IMR-90 (cell line): ENCODE measurements at regions not wholly inside any gene's neighbourhood (a gene's known extent, or its start where the extent isn't known, plus 50 kb on each side); places are given as distances from the start of the nearest gene placed in this dataset.

ENCODE experiments used
- ATAC-seq: fragments of 200-7000 bp; cut with Tn5 transposase; 2 replicates; pipeline ENCODE4 v1.9.1; 2020; ENCODE audit warnings: low read depth, mild to moderate bottlenecking, moderate library complexity
- BruUV-seq: library from RNA; stranded (reverse); fragments of 400-500 nt; replicated peaks from 2 replicates; lab custom pipeline; 2021; lab: Mats Ljungman, UMichigan
- CTCF ChIA-PET: fragments of 300-600 bp; formaldehyde crosslinking; extraction: SDS; loops from one replicate; lab custom pipeline; 2021; ENCODE audit warnings: antibody characterized with exemption; lab: Yijun Ruan, JAX
- POLR2A ChIA-PET: fragments of 300-600 bp; sonication (Branson Sonifier 250); formaldehyde crosslinking; loops from one replicate; lab custom pipeline; 2022; ENCODE audit warnings: antibody characterized with exemption; ENCODE audit not compliant: unreplicated experiment; lab: Charles Lee
- DNase-seq: peaks from one replicate; pipeline ENCODE4 v3.0.0; 2013
- H2AFZ ChIP-seq: replicated peaks from 2 replicates; pipeline ENCODE3; 2013; ENCODE audit warnings: low read length, mild to moderate bottlenecking; ENCODE audit not compliant: poor library complexity
- H2AK5ac ChIP-seq: 2 replicates; pipeline ENCODE4 v1.6.1; 2013; ENCODE audit warnings: low read depth, low read length, inconsistent platforms
- H2AK9ac ChIP-seq: replicated peaks from 2 replicates; pipeline ENCODE3; 2013; ENCODE audit warnings: mild to moderate bottlenecking, low read depth, low read length, moderate library complexity; ENCODE audit not compliant: poor library complexity
- H2BK120ac ChIP-seq: 2 replicates; pipeline ENCODE4 v1.6.1; 2013; ENCODE audit warnings: low read depth, low read length, inconsistent platforms
- H2BK15ac ChIP-seq: 3 replicates; pipeline ENCODE4 v1.6.1; 2013; ENCODE audit warnings: low read depth, low read length, inconsistent platforms
- H2BK20ac ChIP-seq: 2 replicates; pipeline ENCODE4 v1.6.1; 2013; ENCODE audit warnings: low read depth, mild to moderate bottlenecking, inconsistent platforms, low read length, moderate library complexity
- H2BK5ac ChIP-seq: 2 replicates; pipeline ENCODE4 v1.6.1; 2013; ENCODE audit warnings: mild to moderate bottlenecking, low read depth, low read length, inconsistent platforms; ENCODE audit not compliant: poor library complexity, severe bottlenecking
- H3K14ac ChIP-seq: replicated peaks from 2 replicates; pipeline ENCODE4 v1.6.1; 2013; ENCODE audit warnings: low read depth, low read length, inconsistent platforms
- H3K18ac ChIP-seq: 2 replicates; pipeline ENCODE4 v1.6.1; 2013; ENCODE audit warnings: low read depth, low read length, control low read depth
- H3K23ac ChIP-seq: 2 replicates; pipeline ENCODE4 v1.6.1; 2013; ENCODE audit warnings: low read depth, low read length, inconsistent platforms
- H3K27ac ChIP-seq: 2 replicates; pipeline ENCODE4 v1.5.1; 2013; ENCODE audit warnings: mild to moderate bottlenecking, control low read depth, low read length; ENCODE audit not compliant: insufficient read depth
- H3K27me3 ChIP-seq: 2 replicates; pipeline ENCODE4 v1.6.1; 2013; ENCODE audit warnings: low read length; ENCODE audit not compliant: control insufficient read depth, insufficient read depth
- H3K36me3 ChIP-seq: 2 replicates; pipeline ENCODE4 v1.6.1; 2013; ENCODE audit warnings: low read length, mixed read lengths; ENCODE audit not compliant: control insufficient read depth, insufficient read depth
- H3K4ac ChIP-seq: 2 replicates; pipeline ENCODE4 v1.6.1; 2013; ENCODE audit warnings: low read depth, low read length, inconsistent platforms
- H3K4me1 ChIP-seq: 2 replicates; pipeline ENCODE4 v1.6.1; 2013; ENCODE audit warnings: low read length, mixed read lengths; ENCODE audit not compliant: control insufficient read depth, insufficient read depth
- H3K4me2 ChIP-seq: 2 replicates; pipeline ENCODE4 v1.6.1; 2013; ENCODE audit warnings: low read depth, mild to moderate bottlenecking, control low read depth, low read length, moderate library complexity
- H3K4me3 ChIP-seq: 2 replicates; pipeline ENCODE4 v1.5.1; 2013; ENCODE audit warnings: low read depth, mild to moderate bottlenecking, control low read depth, low read length, moderate library complexity; ENCODE audit not compliant: insufficient read depth
- H3K56ac ChIP-seq: 2 replicates; pipeline ENCODE4 v1.6.1; 2013; ENCODE audit warnings: low read length, inconsistent platforms; ENCODE audit not compliant: insufficient read depth; ENCODE audit errors: extremely low read depth
- H3K79me1 ChIP-seq, 2 experiments: 2 replicates each; pipeline ENCODE4 v1.6.1; 2013; ENCODE audit warnings: low read length in 2 of 2, inconsistent platforms in 1 of 2, low read depth in 1 of 2
- H3K9ac ChIP-seq: 2 replicates; pipeline ENCODE4 v1.6.1; 2013; ENCODE audit warnings: low read depth, low read length, control low read depth
- H3K9me1 ChIP-seq: 2 replicates; pipeline ENCODE4 v1.6.1; 2013; ENCODE audit warnings: low read length, inconsistent platforms; ENCODE audit not compliant: insufficient read depth
- H3K9me3 ChIP-seq: 2 replicates; pipeline ENCODE4 v1.6.1; 2013; ENCODE audit warnings: low read length; ENCODE audit not compliant: control insufficient read depth, insufficient read depth
- H4K20me1 ChIP-seq: 2 replicates; pipeline ENCODE4 v1.6.1; 2013; ENCODE audit warnings: low read length, inconsistent platforms; ENCODE audit not compliant: insufficient read depth
- H4K5ac ChIP-seq: 2 replicates; pipeline ENCODE4 v1.6.1; 2013; ENCODE audit warnings: mild to moderate bottlenecking, low read depth, low read length, control low read depth
- H4K8ac ChIP-seq, 2 experiments: 2 replicates each; pipeline ENCODE4 v1.6.1; 2013; ENCODE audit warnings: low read depth in 2 of 2, low read length in 2 of 2, control low read depth in 1 of 2, inconsistent platforms in 1 of 2
- H4K91ac ChIP-seq: 2 replicates; pipeline ENCODE4 v1.6.1; 2013; ENCODE audit warnings: low read depth, low read length, inconsistent platforms; ENCODE audit not compliant: insufficient read depth
- CEBPB ChIP-seq: IDR thresholded peaks from 2 replicates; pipeline ENCODE4 v1.6.1; 2012; ENCODE audit warnings: low read depth, low read length, improper control_type of control experiment
- POLR2A ChIP-seq: IDR thresholded peaks from 2 replicates; pipeline ENCODE4 v1.6.1; 2012; ENCODE audit warnings: mild to moderate bottlenecking, low read depth, low read length
- WGBS, 2 experiments: methylation state at CpG; one replicate each; pipeline versions ENCODE4 v1.1.5 to v1.1.7; 2013; ENCODE audit warnings: missing lambda C conversion rate in 2 of 2; ENCODE audit not compliant: insufficient read length in 1 of 2; ENCODE audit errors: extremely low coverage in 2 of 2; 5-methylcytosine and 5-hydroxymethylcytosine counted together
- dilution Hi-C: fragments of 300-500 bp; cut with HindIII; formaldehyde crosslinking; loops from one replicate; pipeline ENCODE4 v1.14.3; 2018; ENCODE audit warnings: low sequenced_read_pairs; ENCODE audit not compliant: unreplicated experiment
- in situ Hi-C: fragments of 300-500 bp; cut with MboI; formaldehyde crosslinking; loops from 3 replicates; pipeline ENCODE4 v1.14.3; 2019; ENCODE audit warnings: low sequenced_read_pairs, inconsistent platforms, mixed read lengths
- intact Hi-C: fragments of 100-400 bp; cut with micrococcal nuclease; formaldehyde crosslinking; loops from 2 replicates; pipeline ENCODE4 v1.10.0; 2022

DNA sequence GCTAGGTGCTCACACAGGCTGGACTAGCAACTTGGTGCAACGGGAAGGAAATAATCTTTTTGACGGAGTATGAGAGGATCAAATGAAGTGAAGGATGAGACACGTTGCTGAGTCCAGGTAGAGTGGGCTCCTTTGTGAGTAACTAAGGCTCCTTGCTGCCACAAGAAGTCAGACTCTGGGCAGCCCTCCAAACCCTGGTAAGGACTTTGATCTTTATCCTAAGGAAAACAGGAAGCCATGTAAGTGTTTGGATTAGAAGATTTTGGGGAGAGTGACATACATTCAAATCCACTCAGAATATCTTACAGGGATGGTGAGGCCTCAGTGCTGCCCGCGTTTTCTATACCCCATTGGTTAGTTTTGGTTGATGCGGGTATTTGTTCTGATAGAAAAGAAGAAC is 155.9 kb upstream of the RAG2 start:
- intact Hi-C loops (no loop called here), dilution Hi-C loops (no loop called here), in situ Hi-C loops (no loop called here)
- Histone ChIP-seq H2AK5ac (no peak overlapping the region), H3K14ac (no peak overlapping the region), H2BK20ac (no peak overlapping the region), H3K4me1 (no peaks in the 10 kb centered on the region), H2AFZ (no peak overlapping the region), H3K79me1 (no peaks in the 10 kb centered on the region), H4K91ac (no peak overlapping the region), H4K20me1 (no peaks in the 10 kb centered on the region), H4K5ac (no peak overlapping the region), H3K27ac (no peak overlapping the region), H3K23ac (no peak overlapping the region), H3K18ac (no peak overlapping the region), H3K9ac (no peak overlapping the region), H3K27me3 (peaks cover 8% of the 10 kb centered on the region), H2BK120ac (no peak overlapping the region), H3K56ac (no peak overlapping the region), H3K9me1 (no peaks in the 10 kb centered on the region), H2BK5ac (no peak overlapping the region), H3K4me2 (no peak overlapping the region), H2AK9ac (no peak overlapping the region), H3K36me3 (no peaks in the 10 kb centered on the region), H4K8ac (no peak overlapping the region), H3K4ac (no peak overlapping the region), H3K9me3 (no peaks in the 10 kb centered on the region), H3K4me3 (no peak overlapping the region), H2BK15ac (no peak overlapping the region)
- WGBS, 2 experiments: no CpG with 5 or more reads among the region's 6 CpGs
- TF ChIP-seq CEBPB: no peak
- no peak for TF ChIP-seq POLR2A
- ChIA-PET CTCF (no interaction called here), POLR2A (no interaction called here)
- BruUV-seq: no TSS peak
- no peak for DNase-seq
- ATAC-seq: no peak
